Thoracic aorta (tissue), 2 donors: ENCODE measurements at regions not wholly inside any gene's neighbourhood (a gene's known extent, or its start where the extent isn't known, plus 50 kb on each side); places are given as distances from the start of the nearest gene placed in this dataset.

Experiments used
- ATAC-seq: fragments of 150-250 bp; one replicate; pipeline ENCODE4 v1.8.0; 2017; ENCODE audit warnings: low read depth; ENCODE audit not compliant: insufficient number of reproducible peaks, low FRiP score
- DNase-seq: peaks from one replicate; pipeline ENCODE4 v3.0.0-alpha.2; 2020; ENCODE audit warnings: low spot score
- H3K27ac ChIP-seq, 2 donors: fragments of 200-600 bp; sonication (generic); 1 replicate in 1 of 2; 2 replicates in 1 of 2; pipeline ENCODE4 v1.5.1; 2016; ENCODE audit warnings: mild to moderate bottlenecking in 2 of 2, moderate library complexity in 2 of 2
- H3K27me3 ChIP-seq: fragments of 200-600 bp; sonication (generic); replicated peaks from 2 replicates; pipeline ENCODE4 v1.6.0; 2016; ENCODE audit warnings: mild to moderate bottlenecking; ENCODE audit not compliant: insufficient read depth
- H3K36me3 ChIP-seq: fragments of 200-600 bp; sonication (generic); one replicate; pipeline ENCODE4 v1.5.1; 2016
- H3K4me1 ChIP-seq, 2 donors: fragments of 200-600 bp; sonication (generic); 1 replicate in 1 of 2; 2 replicates in 1 of 2; pipeline versions ENCODE4 v1.5.1 to v1.6.0; 2016; ENCODE audit warnings: low read depth in 2 of 2, mild to moderate bottlenecking in 1 of 2; ENCODE audit not compliant: control insufficient read depth in 1 of 2
- H3K4me3 ChIP-seq: fragments of 200-600 bp; sonication (generic); 2 replicates; pipeline ENCODE4 v1.5.1; 2016; ENCODE audit warnings: mild to moderate bottlenecking
- H3K9me3 ChIP-seq: fragments of 200-600 bp; sonication (generic); 2 replicates; pipeline ENCODE4 v1.5.1; 2016
- CTCF ChIP-seq: fragments of 200-600 bp; sonication (generic); IDR thresholded peaks from one replicate; pipeline ENCODE4 v1.5.1; 2019; ENCODE audit warnings: antibody characterized with exemption

- Histone ChIP-seq H3K4me3 (no peak overlapping the region), H3K9me3 (peaks cover 4% of the 10 kb centered on the region), H3K36me3 (no peaks in the 10 kb centered on the region), H3K27me3 (no peaks in the 10 kb centered on the region), H3K4me1 (no peaks in the 10 kb centered on the region), H3K27ac (no peak overlapping the region)
- TF ChIP-seq CTCF = no peak
- ATAC-seq (no peak), DNase-seq (no peak)
Measured at GRCh38 chr7:1330801-1331425, 98.2 kb downstream of the UNCX start.

- H3K27ac ChIP-seq = no peak overlapping the region
- no peak for ATAC-seq
- DNase-seq = no peak
- no peak overlapping the region for H3K4me3 ChIP-seq
- H3K36me3 ChIP-seq = no peaks in the 10 kb centered on the region
- H3K9me3 ChIP-seq = peaks cover 13% of the 10 kb centered on the region
- H3K4me1 ChIP-seq = no peaks in the 10 kb centered on the region
- H3K27me3 ChIP-seq = no peaks in the 10 kb centered on the region
- no peak for TF ChIP-seq CTCF
Measured at GRCh38 chr7:1331561-1332467, 99.1 kb downstream of the UNCX start.

DNA sequence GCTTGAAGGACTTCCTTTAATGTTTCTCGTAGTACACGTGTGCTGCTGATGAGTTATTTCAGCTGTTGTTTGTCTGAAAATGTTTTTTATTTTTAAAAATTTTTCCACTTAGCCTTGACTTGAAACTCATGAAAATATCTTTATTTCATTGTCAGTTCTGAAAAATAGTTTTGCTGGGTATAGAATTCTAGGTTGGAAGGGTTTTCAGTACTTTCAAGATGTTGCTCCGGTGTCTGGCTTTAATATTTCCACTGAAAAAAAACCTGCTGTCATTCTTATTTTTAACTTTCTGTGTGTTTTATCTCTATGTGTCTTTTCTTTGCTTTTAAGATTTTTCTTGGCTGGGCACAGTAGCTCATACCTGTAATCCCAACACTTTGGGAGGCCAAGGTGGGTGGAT lies 103.8 kb downstream of the UNCX start:
- no peak for TF ChIP-seq CTCF
- Histone ChIP-seq H3K9me3 (peaks cover 16% of the 10 kb centered on the region), H3K4me3 (no peak overlapping the region), H3K27me3 (no peaks in the 10 kb centered on the region), H3K36me3 (no peaks in the 10 kb centered on the region), H3K4me1 (no peaks in the 10 kb centered on the region), H3K27ac (no peak overlapping the region)
- DNase-seq (no peak), ATAC-seq (no peak)

GRCh38 chr7:1339611-1340010 lies 106.9 kb downstream of the UNCX start:
- ATAC-seq (no peak), DNase-seq (no peak)
- no peak overlapping the region for H3K27ac ChIP-seq
- H3K4me1 ChIP-seq = no peaks in the 10 kb centered on the region
- no peaks in the 10 kb centered on the region for H3K36me3 ChIP-seq
- H3K4me3 ChIP-seq = no peak overlapping the region
- H3K9me3 ChIP-seq = peaks cover 16% of the 10 kb centered on the region
- H3K27me3 ChIP-seq = no peaks in the 10 kb centered on the region
- no peak for TF ChIP-seq CTCF

DNA sequence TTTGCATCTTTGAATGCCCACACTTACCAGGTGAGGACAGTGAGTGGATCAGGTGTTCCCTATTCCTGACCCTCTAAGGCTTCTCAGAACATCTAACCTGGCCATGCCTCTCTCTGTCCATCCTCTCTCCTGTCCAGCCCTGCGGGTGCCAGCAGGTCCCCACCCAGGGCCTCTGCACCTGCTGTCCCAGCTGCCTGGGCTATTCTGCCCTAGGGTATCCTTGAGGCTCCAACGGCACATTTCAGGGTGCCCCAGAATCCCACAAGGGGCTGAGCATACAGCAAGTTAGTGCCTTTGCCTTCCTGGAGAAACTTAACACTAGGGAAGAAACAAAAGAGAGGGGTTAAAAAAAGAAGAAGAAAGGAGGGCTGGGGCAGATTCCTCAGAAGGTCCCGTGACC lies 107.4 kb downstream of the UNCX start:
- Histone ChIP-seq H3K27ac (no peak overlapping the region), H3K4me3 (no peak overlapping the region), H3K4me1 (no peaks in the 10 kb centered on the region), H3K9me3 (peaks cover 16% of the 10 kb centered on the region), H3K36me3 (no peaks in the 10 kb centered on the region), H3K27me3 (no peaks in the 10 kb centered on the region)
- TF ChIP-seq CTCF = no peak
- no peak for DNase-seq
- no peak for ATAC-seq
